ENCODE measurements at regions not wholly inside any gene's neighbourhood (a gene's known extent, or its start where the extent isn't known, plus 50 kb on each side); places are given as distances from the start of the nearest gene placed in this dataset.

GRCh38 chr7:18166002-18166401 is 138.4 kb upstream of the PRPS1L1 start:
- TF ChIP-seq CTCF (IDR thresholded peaks at IDR 0.05) (no peak), POLR2A (IDR thresholded peaks at IDR 0.05) (no peak), EP300 (IDR thresholded peaks at IDR 0.05) (no peak), POLR2AphosphoS5 (IDR thresholded peaks at IDR 0.05) (no peak)
